Left lung (tissue), 4 donors: ENCODE measurements at regions not wholly inside any gene's neighbourhood (a gene's known extent, or its start where the extent isn't known, plus 50 kb on each side); places are given as distances from the start of the nearest gene placed in this dataset.

Source experiments
- ATAC-seq: fragments of 200-7000 bp; cut with Tn5 transposase; one replicate; pipeline ENCODE4 v1.9.1; 2020; ENCODE audit warnings: moderate library complexity
- DNase-seq, 4 donors: peaks; one replicate each; pipeline ENCODE4 v3.0.0-alpha.2; 2013 to 2020
- H3K27ac ChIP-seq, 2 donors: fragments of 200-600 bp; sonication (generic) in 1 of 2; one replicate each; pipeline versions ENCODE4 v1.5.0 to v1.8.0; 2020 to 2021
- H3K27me3 ChIP-seq, 2 donors: fragments of 200-600 bp; sonication (generic) in 1 of 2; one replicate each; pipeline versions ENCODE4 v1.5.0 to v1.8.0; 2020 to 2021
- H3K36me3 ChIP-seq, 2 donors: fragments of 200-600 bp; sonication (generic) in 1 of 2; one replicate each; pipeline versions ENCODE4 v1.5.0 to v1.8.0; 2020 to 2021
- H3K4me1 ChIP-seq, 2 donors: fragments of 200-600 bp; one replicate each; pipeline ENCODE4 v1.8.0; 2021
- H3K4me3 ChIP-seq, 2 donors: fragments of 200-600 bp; sonication (generic) in 1 of 2; one replicate each; pipeline versions ENCODE4 v1.5.0 to v1.8.0; 2020 to 2021; ENCODE audit warnings: mild to moderate bottlenecking in 1 of 2
- H3K9me3 ChIP-seq, 2 donors: fragments of 200-600 bp; sonication (generic) in 1 of 2; one replicate each; pipeline versions ENCODE4 v1.5.0 to v1.8.0; 2020 to 2021
- CTCF ChIP-seq, 2 donors: fragments of 200-600 bp; sonication (generic) in 1 of 2; IDR thresholded peaks; one replicate each; pipeline versions ENCODE4 v1.5.0 to v1.8.0; 2021; ENCODE audit warnings: antibody characterized with exemption in 2 of 2
- intact Hi-C, 2 donors: fragments of 100-400 bp; cut with DNase I; formaldehyde crosslinking; loops; one replicate each; pipeline versions ENCODE4 v1.11.2 to v1.14.2; 2022
- donor health status: DM: no; HTN: yes; CAD: no.
- donor health status: DM: no; HTN: no; CAD: no.

GRCh38 chr13:89361909-89362308 lies 1690.7 kb downstream of the SLITRK5 start:
- no peaks in the 10 kb centered on the region for H3K36me3 ChIP-seq
- no peaks in the 10 kb centered on the region for H3K9me3 ChIP-seq
- H3K27ac ChIP-seq: no peak overlapping the region
- H3K4me3 ChIP-seq: no peak overlapping the region
- H3K27me3 ChIP-seq: no peaks in the 10 kb centered on the region
- DNase-seq (no peak), ATAC-seq (no peak)
- intact Hi-C loops: no loop called here
- no peaks in the 10 kb centered on the region for H3K4me1 ChIP-seq
- TF ChIP-seq CTCF (IDR thresholded peaks at IDR 0.05): no peak

GRCh38 chr13:89363144-89363543 lies 1692.0 kb downstream of the SLITRK5 start:
- no peaks in the 10 kb centered on the region for H3K9me3 ChIP-seq
- H3K27me3 ChIP-seq: no peaks in the 10 kb centered on the region
- ATAC-seq (no peak), DNase-seq (peak in 1 of 4 donors; percentile 72)
- H3K36me3 ChIP-seq: no peaks in the 10 kb centered on the region
- H3K4me1 ChIP-seq: no peaks in the 10 kb centered on the region
- TF ChIP-seq CTCF (IDR thresholded peaks at IDR 0.05): no peak
- no peak overlapping the region for H3K4me3 ChIP-seq
- no peak overlapping the region for H3K27ac ChIP-seq
- intact Hi-C loops: no loop called here

GRCh38 chr13:89372193-89372592 lies 1701.0 kb downstream of the SLITRK5 start:
- Histone ChIP-seq H3K4me3 (no peak overlapping the region), H3K36me3 (no peaks in the 10 kb centered on the region), H3K4me1 (no peaks in the 10 kb centered on the region), H3K27ac (no peak overlapping the region), H3K9me3 (no peaks in the 10 kb centered on the region), H3K27me3 (no peaks in the 10 kb centered on the region)
- DNase-seq (no peak), ATAC-seq (no peak)
- TF ChIP-seq CTCF (IDR thresholded peaks at IDR 0.05): no peak
- intact Hi-C loops: no loop called here

- Histone ChIP-seq H3K36me3 (no peaks in the 10 kb centered on the region), H3K4me1 (no peaks in the 10 kb centered on the region), H3K27ac (no peak overlapping the region), H3K4me3 (no peak overlapping the region), H3K9me3 (peaks cover 0 to 4% of the 10 kb centered on the region in 2 donors), H3K27me3 (no peaks in the 10 kb centered on the region)
- intact Hi-C loops: no loop called here
- ATAC-seq (peak; percentile 64), DNase-seq (peak in 2 of 4 donors; percentile 75 to 80)
- TF ChIP-seq CTCF (IDR thresholded peaks at IDR 0.05): no peak
Measured at GRCh38 chr13:89375839-89376238, 1704.7 kb downstream of the SLITRK5 start.

GRCh38 chr13:89380101-89380500 lies 1708.9 kb downstream of the SLITRK5 start:
- intact Hi-C loops: no loop called here
- DNase-seq: peak in 1 of 4 donors; percentile 17
- no peak overlapping the region for H3K27ac ChIP-seq
- no peaks in the 10 kb centered on the region for H3K4me1 ChIP-seq
- peaks cover 0 to 4% of the 10 kb centered on the region in 2 donors for H3K9me3 ChIP-seq
- no peak overlapping the region for H3K4me3 ChIP-seq
- TF ChIP-seq CTCF (IDR thresholded peaks at IDR 0.05): no peak
- no peaks in the 10 kb centered on the region for H3K27me3 ChIP-seq
- peak; percentile 52 for ATAC-seq
- no peaks in the 10 kb centered on the region for H3K36me3 ChIP-seq
